Mesenchymal stem cell (in vitro differentiated cells and primary cell): ENCODE measurements at regions not wholly inside any gene's neighbourhood (a gene's known extent, or its start where the extent isn't known, plus 50 kb on each side); places are given as distances from the start of the nearest gene placed in this dataset.

Source experiments
- DNase-seq: peaks from one replicate; pipeline ENCODE4 v3.0.0-alpha.2; 2013
- H2AFZ ChIP-seq: one replicate; pipeline ENCODE4 v1.6.1; 2013; ENCODE audit warnings: low read depth, mild to moderate bottlenecking, control low read depth, inconsistent platforms, low read length, moderate library complexity
- H2AK5ac ChIP-seq: 2 replicates; pipeline ENCODE4 v1.6.1; 2013; ENCODE audit warnings: low read length, moderate library complexity, mild to moderate bottlenecking, inconsistent platforms; ENCODE audit not compliant: severe bottlenecking
- H2BK120ac ChIP-seq: one replicate; pipeline ENCODE4 v1.6.1; 2013; ENCODE audit warnings: low read depth, mild to moderate bottlenecking, inconsistent platforms, low read length, moderate library complexity
- H2BK12ac ChIP-seq, 2 experiments: one replicate each; pipeline ENCODE4 v1.6.1; 2013; ENCODE audit warnings: inconsistent platforms in 2 of 2, low read length in 2 of 2, mild to moderate bottlenecking in 2 of 2, moderate library complexity in 2 of 2, control low read depth in 1 of 2
- H2BK15ac ChIP-seq: one replicate; pipeline ENCODE4 v1.6.1; 2013; ENCODE audit warnings: mild to moderate bottlenecking, low read depth, inconsistent platforms; ENCODE audit not compliant: poor library complexity, severe bottlenecking
- H2BK5ac ChIP-seq: 2 replicates; pipeline ENCODE4 v1.6.1; 2013; ENCODE audit warnings: low read depth, mild to moderate bottlenecking, low read length, control low read depth, inconsistent platforms; ENCODE audit not compliant: poor library complexity, severe bottlenecking
- H3K14ac ChIP-seq, 2 experiments: one replicate each; pipeline ENCODE4 v1.6.1; 2013; ENCODE audit warnings: inconsistent platforms in 2 of 2, low read length in 2 of 2, control low read depth in 1 of 2, mild to moderate bottlenecking in 1 of 2, moderate library complexity in 1 of 2
- H3K18ac ChIP-seq, 2 experiments: one replicate each; pipeline ENCODE4 v1.6.1; 2013; ENCODE audit warnings: inconsistent platforms in 2 of 2, low read length in 2 of 2, control low read depth in 1 of 2, low read depth in 1 of 2, mild to moderate bottlenecking in 1 of 2
- H3K23ac ChIP-seq, 2 experiments: one replicate each; pipeline ENCODE4 v1.6.1; 2013; ENCODE audit warnings: inconsistent platforms in 2 of 2, low read length in 2 of 2, mild to moderate bottlenecking in 2 of 2, moderate library complexity in 2 of 2, control low read depth in 1 of 2
- H3K27ac ChIP-seq: 2 replicates; pipeline ENCODE4 v1.5.1; 2013; ENCODE audit warnings: mild to moderate bottlenecking, moderate library complexity, low read length, control low read depth, inconsistent platforms; ENCODE audit not compliant: poor library complexity, severe bottlenecking
- H3K27me3 ChIP-seq, 2 experiments: 2 replicates each; pipeline versions ENCODE4 v1.6.1 to v1.7.0; 2013; ENCODE audit warnings: low read length in 2 of 2, mild to moderate bottlenecking in 2 of 2, moderate library complexity in 2 of 2, control low read depth in 1 of 2, inconsistent platforms in 1 of 2; ENCODE audit not compliant: control insufficient read depth in 1 of 2, insufficient read depth in 1 of 2
- H3K36me3 ChIP-seq, 2 experiments: 2 replicates each; pipeline versions ENCODE4 v1.6.1 to v1.7.0; 2013; ENCODE audit warnings: low read length in 2 of 2, control low read depth in 1 of 2, inconsistent platforms in 1 of 2, low read depth in 1 of 2, mild to moderate bottlenecking in 1 of 2; ENCODE audit not compliant: insufficient read depth in 2 of 2, control insufficient read depth in 1 of 2
- H3K4ac ChIP-seq, 2 experiments: one replicate each; pipeline ENCODE4 v1.6.1; 2013; ENCODE audit warnings: inconsistent platforms in 2 of 2, low read length in 2 of 2, mild to moderate bottlenecking in 2 of 2, moderate library complexity in 2 of 2, control low read depth in 1 of 2, low read depth in 1 of 2
- H3K4me1 ChIP-seq: 2 replicates; pipeline ENCODE4 v1.6.1; 2013; ENCODE audit warnings: low read depth, low read length, control low read depth; ENCODE audit not compliant: control insufficient read depth, insufficient read depth
- H3K4me2 ChIP-seq: 2 replicates; pipeline ENCODE4 v1.6.1; 2013; ENCODE audit warnings: low read length, mild to moderate bottlenecking, inconsistent platforms; ENCODE audit not compliant: poor library complexity, severe bottlenecking
- H3K4me3 ChIP-seq, 2 experiments: 2 replicates each; pipeline versions ENCODE4 v1.5.1 to v1.7.0; 2013; ENCODE audit warnings: low read length in 2 of 2, mild to moderate bottlenecking in 2 of 2, control low read depth in 1 of 2, low read depth in 1 of 2; ENCODE audit not compliant: insufficient read depth in 1 of 2
- H3K79me1 ChIP-seq: replicated peaks from 2 replicates; pipeline ENCODE4 v1.6.1; 2013; ENCODE audit warnings: mild to moderate bottlenecking, control low read depth, low read length, inconsistent platforms; ENCODE audit not compliant: poor library complexity, severe bottlenecking
- H3K9ac ChIP-seq: 2 replicates; pipeline ENCODE4 v1.7.0; 2013; ENCODE audit warnings: mild to moderate bottlenecking, low read length, moderate library complexity
- H3K9me3 ChIP-seq: 2 replicates; pipeline ENCODE4 v1.7.0; 2013; ENCODE audit warnings: mild to moderate bottlenecking, low read length; ENCODE audit not compliant: control insufficient read depth
- H4K8ac ChIP-seq: one replicate; pipeline ENCODE4 v1.6.1; 2013; ENCODE audit warnings: inconsistent platforms, mild to moderate bottlenecking, low read length, moderate library complexity
- H4K91ac ChIP-seq: one replicate; pipeline ENCODE4 v1.6.1; 2013; ENCODE audit warnings: mild to moderate bottlenecking, low read length, inconsistent platforms
- WGBS: methylation state at CpG from one replicate; pipeline ENCODE4 v1.1.7; 2013; ENCODE audit warnings: mixed read lengths; 5-methylcytosine and 5-hydroxymethylcytosine counted together

DNA sequence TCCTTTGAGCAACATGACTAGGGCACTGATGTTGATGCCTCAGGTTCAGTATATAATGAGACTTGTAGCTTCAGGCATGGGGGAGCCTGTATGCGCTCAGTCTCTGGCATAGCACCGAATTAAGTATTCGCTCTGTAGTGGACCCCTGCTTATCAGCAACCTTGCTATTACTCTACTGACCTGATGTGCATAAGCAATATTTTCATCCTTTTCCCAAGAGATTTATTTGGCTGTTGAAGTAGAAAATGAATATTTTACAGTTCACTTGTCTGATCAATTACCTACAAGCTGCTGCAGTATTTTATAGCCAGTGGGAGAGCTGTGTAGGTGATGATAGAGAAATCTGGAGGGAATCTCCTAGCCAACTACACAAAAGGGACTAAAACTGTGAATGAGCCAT lies 781.6 kb upstream of the PHF14 start:
- Histone ChIP-seq H3K4ac (no peak overlapping the region), H3K14ac (no peak overlapping the region), H3K4me2 (no peak overlapping the region), H4K8ac (no peak overlapping the region), H3K79me1 (no peaks in the 10 kb centered on the region), H3K9ac (no peak overlapping the region), H2BK5ac (no peak overlapping the region), H2AFZ (no peak overlapping the region), H3K4me1 (no peaks in the 10 kb centered on the region), H3K36me3 (no peaks in the 10 kb centered on the region), H2AK5ac (no peak overlapping the region), H3K27me3 (peaks cover 0 to 5% of the 10 kb centered on the region in 2 experiments), H3K23ac (no peak overlapping the region), H2BK15ac (no peak overlapping the region), H3K9me3 (peaks cover 9% of the 10 kb centered on the region), H3K18ac (no peak overlapping the region), H4K91ac (no peak overlapping the region), H2BK12ac (no peak overlapping the region), H3K27ac (no peak overlapping the region), H3K4me3 (no peak overlapping the region), H2BK120ac (no peak overlapping the region)
- 100% methylated on average over 3 of the region's 3 CpGs for WGBS
- no peak for DNase-seq

DNA sequence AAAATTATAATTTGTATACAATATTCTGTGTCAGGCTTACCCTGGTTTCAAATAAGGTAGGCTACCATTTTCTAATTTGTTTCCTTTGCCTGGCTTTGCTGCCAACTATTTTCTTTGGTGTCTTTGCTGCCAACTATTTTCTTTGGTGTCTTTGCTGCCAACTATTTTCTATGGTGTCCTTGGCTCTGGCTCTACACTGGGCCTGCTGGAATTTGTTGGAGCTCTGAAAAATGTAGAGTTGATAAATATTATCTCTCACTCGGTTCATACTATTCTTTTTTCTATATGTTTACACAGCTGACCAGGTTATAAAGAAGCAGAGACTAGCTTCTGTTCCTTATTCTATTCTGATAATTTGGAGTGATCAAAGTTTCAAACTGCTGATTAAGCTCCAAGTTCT lies 768.0 kb upstream of the PHF14 start:
- no peak overlapping the region for H3K4me2 ChIP-seq
- H3K9me3 ChIP-seq: no peaks in the 10 kb centered on the region
- WGBS: no CpG with 5 or more reads among the region's 1 CpG
- H3K4me1 ChIP-seq: no peaks in the 10 kb centered on the region
- H2BK5ac ChIP-seq: no peak overlapping the region
- no peak overlapping the region for H2BK120ac ChIP-seq
- DNase-seq: no peak
- H2AK5ac ChIP-seq: no peak overlapping the region
- no peak overlapping the region for H3K4me3 ChIP-seq
- H3K14ac ChIP-seq: no peak overlapping the region
- H3K18ac ChIP-seq: no peak overlapping the region
- H3K79me1 ChIP-seq: no peaks in the 10 kb centered on the region
- no peak overlapping the region for H3K23ac ChIP-seq
- H3K4ac ChIP-seq: no peak overlapping the region
- H3K27ac ChIP-seq: no peak overlapping the region
- H2BK12ac ChIP-seq: no peak overlapping the region
- no peak overlapping the region for H2BK15ac ChIP-seq
- H3K9ac ChIP-seq: no peak overlapping the region
- no peaks in the 10 kb centered on the region for H3K27me3 ChIP-seq
- no peaks in the 10 kb centered on the region for H3K36me3 ChIP-seq
- no peak overlapping the region for H4K8ac ChIP-seq
- H2AFZ ChIP-seq: no peak overlapping the region
- H4K91ac ChIP-seq: no peak overlapping the region

GRCh38 chr7:10210000-10210399 lies 763.7 kb upstream of the PHF14 start:
- Histone ChIP-seq H3K18ac (no peak overlapping the region), H4K8ac (no peak overlapping the region), H3K4me2 (no peak overlapping the region), H3K23ac (no peak overlapping the region), H3K79me1 (no peaks in the 10 kb centered on the region), H3K9ac (no peak overlapping the region), H3K14ac (no peak overlapping the region), H2BK120ac (no peak overlapping the region), H3K4me3 (no peak overlapping the region), H2BK5ac (no peak overlapping the region), H3K4me1 (no peaks in the 10 kb centered on the region), H3K27me3 (no peaks in the 10 kb centered on the region), H2AFZ (no peak overlapping the region), H4K91ac (no peak overlapping the region), H2AK5ac (no peak overlapping the region), H2BK12ac (no peak overlapping the region), H3K9me3 (peaks cover 11% of the 10 kb centered on the region), H3K27ac (no peak overlapping the region), H3K36me3 (no peaks in the 10 kb centered on the region), H3K4ac (no peak overlapping the region), H2BK15ac (no peak overlapping the region)
- WGBS: 94% methylated on average over 4 of the region's 4 CpGs
- no peak for DNase-seq

DNA sequence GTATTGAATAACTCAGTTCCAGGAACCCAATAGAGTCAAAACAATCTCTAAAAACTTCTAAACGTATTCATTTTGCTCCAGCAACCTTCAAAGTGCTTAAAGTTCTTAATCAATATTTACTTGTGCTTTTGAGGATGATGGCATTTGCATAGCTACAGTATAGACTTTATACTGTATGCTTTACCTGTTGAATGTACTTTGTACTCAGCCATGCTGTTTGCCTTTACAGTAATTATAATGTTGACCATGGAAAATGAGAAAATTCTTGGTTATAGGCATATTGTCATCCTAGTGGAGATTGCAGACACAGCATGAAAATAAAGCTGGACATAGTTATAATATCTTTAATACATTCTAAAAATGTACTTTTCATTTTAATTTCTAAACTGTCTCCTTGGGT lies 762.7 kb upstream of the PHF14 start:
- Histone ChIP-seq H3K14ac (no peak overlapping the region), H3K27ac (no peak overlapping the region), H3K4ac (no peak overlapping the region), H3K4me2 (no peak overlapping the region), H4K8ac (no peak overlapping the region), H2AFZ (no peak overlapping the region), H3K36me3 (no peaks in the 10 kb centered on the region), H3K18ac (no peak overlapping the region), H2BK15ac (no peak overlapping the region), H4K91ac (no peak overlapping the region), H2BK12ac (no peak overlapping the region), H3K9me3 (peaks cover 11% of the 10 kb centered on the region), H3K4me3 (no peak overlapping the region), H3K9ac (no peak overlapping the region), H2BK120ac (no peak overlapping the region), H2BK5ac (no peak overlapping the region), H2AK5ac (no peak overlapping the region), H3K23ac (no peak overlapping the region), H3K27me3 (no peaks in the 10 kb centered on the region), H3K4me1 (no peaks in the 10 kb centered on the region), H3K79me1 (no peaks in the 10 kb centered on the region)
- DNase-seq: no peak
- no CpG with 5 or more reads among the region's 1 CpG for WGBS
